GM10266 (cell line): ENCODE measurements at regions not wholly inside any gene's neighbourhood (a gene's known extent, or its start where the extent isn't known, plus 50 kb on each side); places are given as distances from the start of the nearest gene placed in this dataset.

ENCODE experiments used
- DNase-seq: peaks from one replicate; pipeline ENCODE4 v3.0.0; 2012; ENCODE audit errors: extremely low spot score
- TF ChIP-seq, protein P1 (sequence below): IDR thresholded peaks from 2 replicates; pipeline ENCODE4 v1.5.1; 2012; ENCODE audit warnings: mild to moderate bottlenecking, low read depth; ENCODE audit not compliant: control insufficient read depth, insufficient read depth; ENCODE audit errors: missing control alignments

DNA sequence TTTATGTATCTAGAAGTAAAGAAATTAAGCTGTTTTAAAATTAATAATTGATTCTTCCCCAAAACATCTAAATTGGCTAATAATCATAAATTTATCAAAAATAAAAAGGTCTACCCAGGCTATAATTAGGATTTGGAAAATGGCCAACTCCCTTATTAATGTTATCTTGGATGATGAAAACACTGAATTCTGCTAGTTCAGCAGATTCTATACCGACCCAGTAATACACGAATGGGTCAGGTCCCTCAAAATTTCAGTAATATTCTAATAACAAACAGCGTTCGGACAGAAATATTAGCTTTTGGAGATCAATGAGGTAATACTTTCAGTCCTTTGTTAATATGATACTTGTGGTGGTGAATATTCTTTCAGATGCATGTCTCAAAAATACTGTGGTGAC, 360.7 kb upstream of the MGMT start:
- TF ChIP-seq, protein P1, sequence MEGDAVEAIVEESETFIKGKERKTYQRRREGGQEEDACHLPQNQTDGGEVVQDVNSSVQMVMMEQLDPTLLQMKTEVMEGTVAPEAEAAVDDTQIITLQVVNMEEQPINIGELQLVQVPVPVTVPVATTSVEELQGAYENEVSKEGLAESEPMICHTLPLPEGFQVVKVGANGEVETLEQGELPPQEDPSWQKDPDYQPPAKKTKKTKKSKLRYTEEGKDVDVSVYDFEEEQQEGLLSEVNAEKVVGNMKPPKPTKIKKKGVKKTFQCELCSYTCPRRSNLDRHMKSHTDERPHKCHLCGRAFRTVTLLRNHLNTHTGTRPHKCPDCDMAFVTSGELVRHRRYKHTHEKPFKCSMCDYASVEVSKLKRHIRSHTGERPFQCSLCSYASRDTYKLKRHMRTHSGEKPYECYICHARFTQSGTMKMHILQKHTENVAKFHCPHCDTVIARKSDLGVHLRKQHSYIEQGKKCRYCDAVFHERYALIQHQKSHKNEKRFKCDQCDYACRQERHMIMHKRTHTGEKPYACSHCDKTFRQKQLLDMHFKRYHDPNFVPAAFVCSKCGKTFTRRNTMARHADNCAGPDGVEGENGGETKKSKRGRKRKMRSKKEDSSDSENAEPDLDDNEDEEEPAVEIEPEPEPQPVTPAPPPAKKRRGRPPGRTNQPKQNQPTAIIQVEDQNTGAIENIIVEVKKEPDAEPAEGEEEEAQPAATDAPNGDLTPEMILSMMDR, result no peak
- no peak for DNase-seq

GRCh38 chr10:129107525-129107924, 359.5 kb upstream of the MGMT start:
- DNase-seq, result no peak
- TF ChIP-seq, protein P1, result no peak

GRCh38 chr10:129108378-129108777, 358.7 kb upstream of the MGMT start:
- DNase-seq, result no peak
- TF ChIP-seq, protein P1, result no peak

DNA sequence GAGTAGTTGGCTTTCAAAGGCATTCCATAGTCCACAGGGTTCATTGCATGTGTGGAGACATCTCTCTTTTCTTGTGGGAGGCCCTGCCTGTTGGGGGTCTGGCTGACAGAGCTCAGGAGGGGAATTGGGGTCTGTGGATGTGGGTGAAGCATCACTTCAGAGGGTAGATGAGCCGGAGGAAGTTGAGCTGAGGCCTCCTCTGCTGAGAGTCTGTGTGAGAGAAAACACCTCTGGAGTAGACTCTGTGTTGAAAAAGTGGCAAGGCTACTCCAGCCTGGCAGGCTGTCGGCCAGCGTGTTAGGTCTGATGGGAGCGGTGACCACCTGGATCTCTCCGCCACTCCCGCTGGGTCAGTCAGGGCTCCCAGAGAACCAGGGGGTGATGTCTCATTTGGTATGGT, 358.0 kb upstream of the MGMT start:
- TF ChIP-seq, protein P1, result no peak
- DNase-seq, result no peak

- DNase-seq, result no peak
- TF ChIP-seq, protein P1, result no peak
Measured at GRCh38 chr10:129110780-129111179, 356.3 kb upstream of the MGMT start.

DNA sequence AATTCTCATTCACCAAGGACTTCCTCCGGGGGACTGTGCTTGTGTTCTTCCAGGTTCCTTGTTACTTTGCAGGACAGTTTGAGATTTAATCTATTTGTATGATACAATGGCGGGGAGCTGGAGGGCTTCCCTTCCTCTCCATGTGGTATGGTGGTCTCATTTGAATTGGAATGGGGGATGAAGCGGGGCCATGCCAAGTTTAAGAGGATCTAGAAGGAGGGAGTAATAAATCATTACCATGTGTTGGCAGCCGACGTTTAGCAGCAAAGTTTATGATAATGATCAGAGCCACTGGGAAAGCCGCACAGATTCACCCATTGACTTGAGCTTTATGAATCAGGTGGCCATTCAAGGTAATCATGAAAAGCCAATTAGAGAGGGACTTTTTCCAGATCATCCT, 355.1 kb upstream of the MGMT start:
- DNase-seq, result no peak
- TF ChIP-seq, protein P1, result no peak

GRCh38 chr10:129114588-129114987, 352.5 kb upstream of the MGMT start:
- DNase-seq, result no peak
- TF ChIP-seq, protein P1, result no peak
